Ovary (tissue), 3 donors: ENCODE measurements at regions not wholly inside any gene's neighbourhood (a gene's known extent, or its start where the extent isn't known, plus 50 kb on each side); places are given as distances from the start of the nearest gene placed in this dataset.

Source experiments
- EP300 ChIP-seq: sonication (generic); formaldehyde crosslinking; IDR thresholded peaks from one replicate; pipeline ENCODE4 v1.6.1; 2017; ENCODE audit warnings: antibody characterized with exemption
- POLR2A ChIP-seq: fragments of 450-650 bp; IDR thresholded peaks from one replicate; pipeline ENCODE4 v1.6.1; 2017; ENCODE audit warnings: antibody characterized with exemption, mild to moderate bottlenecking, moderate library complexity
- TF ChIP-seq, protein P1 (sequence below), 3 donors: fragments of 450-650 bp in 2 of 3; fragments of 200-600 bp in 1 of 3; IDR thresholded peaks; one replicate each; pipeline versions ENCODE4 v1.5.1 to v1.8.0; 2016 to 2022; ENCODE audit warnings: antibody characterized with exemption in 3 of 3, mild to moderate bottlenecking in 1 of 3
- donor health status: DM: no; HTN: no; CAD: no.

- TF ChIP-seq, protein P1, sequence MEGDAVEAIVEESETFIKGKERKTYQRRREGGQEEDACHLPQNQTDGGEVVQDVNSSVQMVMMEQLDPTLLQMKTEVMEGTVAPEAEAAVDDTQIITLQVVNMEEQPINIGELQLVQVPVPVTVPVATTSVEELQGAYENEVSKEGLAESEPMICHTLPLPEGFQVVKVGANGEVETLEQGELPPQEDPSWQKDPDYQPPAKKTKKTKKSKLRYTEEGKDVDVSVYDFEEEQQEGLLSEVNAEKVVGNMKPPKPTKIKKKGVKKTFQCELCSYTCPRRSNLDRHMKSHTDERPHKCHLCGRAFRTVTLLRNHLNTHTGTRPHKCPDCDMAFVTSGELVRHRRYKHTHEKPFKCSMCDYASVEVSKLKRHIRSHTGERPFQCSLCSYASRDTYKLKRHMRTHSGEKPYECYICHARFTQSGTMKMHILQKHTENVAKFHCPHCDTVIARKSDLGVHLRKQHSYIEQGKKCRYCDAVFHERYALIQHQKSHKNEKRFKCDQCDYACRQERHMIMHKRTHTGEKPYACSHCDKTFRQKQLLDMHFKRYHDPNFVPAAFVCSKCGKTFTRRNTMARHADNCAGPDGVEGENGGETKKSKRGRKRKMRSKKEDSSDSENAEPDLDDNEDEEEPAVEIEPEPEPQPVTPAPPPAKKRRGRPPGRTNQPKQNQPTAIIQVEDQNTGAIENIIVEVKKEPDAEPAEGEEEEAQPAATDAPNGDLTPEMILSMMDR (IDR thresholded peaks at IDR 0.05) = no peak
- no peak for TF ChIP-seq POLR2A
- no peak for TF ChIP-seq EP300
Measured at GRCh38 chr3:110293660-110294059, 778.0 kb upstream of the NECTIN3 start.
